ENCODE measurements at regions not wholly inside any gene's neighbourhood (a gene's known extent, or its start where the extent isn't known, plus 50 kb on each side); places are given as distances from the start of the nearest gene placed in this dataset.

GRCh38 chr4:111635646-111636045, 509.6 kb upstream of the FAM241A start:
- no peak for DNase-seq (ENCODE audit: extremely low read depth, low read depth, low spot score)

- DNase-seq (ENCODE audit: extremely low read depth, low read depth, low spot score): no peak
These were observed 508.2 kb upstream of the FAM241A start for GRCh38 chr4:111636961-111637585.

- DNase-seq (ENCODE audit: extremely low read depth, low read depth, low spot score): no peak
These were observed 506.0 kb upstream of the FAM241A start for GRCh38 chr4:111639120-111639690.

GRCh38 chr4:111639876-111640275, 505.4 kb upstream of the FAM241A start:
- DNase-seq (ENCODE audit: extremely low read depth, low read depth, low spot score): no peak

GRCh38 chr4:111641813-111642579, 503.3 kb upstream of the FAM241A start:
- peak; percentile 90 for DNase-seq (ENCODE audit: extremely low read depth, low read depth, low spot score)

GRCh38 chr4:111648056-111648455, 497.2 kb upstream of the FAM241A start:
- no peak for DNase-seq (ENCODE audit: extremely low read depth, low read depth, low spot score)

- no peak for DNase-seq (ENCODE audit: extremely low read depth, low read depth, low spot score)
These were observed 495.9 kb upstream of the FAM241A start for GRCh38 chr4:111649308-111649707.

- no peak for DNase-seq (ENCODE audit: extremely low read depth, low read depth, low spot score)
These were observed 495.1 kb upstream of the FAM241A start for GRCh38 chr4:111650146-111650545.

GRCh38 chr4:111650674-111651086, 494.6 kb upstream of the FAM241A start:
- no peak for DNase-seq (ENCODE audit: extremely low read depth, low read depth, low spot score)

GRCh38 chr4:111652236-111652635, 493.0 kb upstream of the FAM241A start:
- DNase-seq (ENCODE audit: extremely low read depth, low read depth, low spot score): no peak

- no peak for DNase-seq (ENCODE audit: extremely low read depth, low read depth, low spot score)
These were observed 492.3 kb upstream of the FAM241A start for GRCh38 chr4:111652986-111653385.

GRCh38 chr4:111662496-111662895, 482.8 kb upstream of the FAM241A start:
- DNase-seq (ENCODE audit: extremely low read depth, low read depth, low spot score): no peak

GRCh38 chr4:111664308-111664945, 480.8 kb upstream of the FAM241A start:
- no peak for DNase-seq (ENCODE audit: extremely low read depth, low read depth, low spot score)

- DNase-seq (ENCODE audit: extremely low read depth, low read depth, low spot score): no peak
These were observed 478.4 kb upstream of the FAM241A start for GRCh38 chr4:111666826-111667360.

GRCh38 chr4:111671756-111672155, 473.5 kb upstream of the FAM241A start:
- DNase-seq (ENCODE audit: extremely low read depth, low read depth, low spot score): no peak

- no peak for DNase-seq (ENCODE audit: extremely low read depth, low read depth, low spot score)
These were observed 469.5 kb upstream of the FAM241A start for GRCh38 chr4:111675746-111676145.

- DNase-seq (ENCODE audit: extremely low read depth, low read depth, low spot score): no peak
These were observed 468.7 kb upstream of the FAM241A start for GRCh38 chr4:111676533-111676932.

GRCh38 chr4:111678479-111678878, 466.8 kb upstream of the FAM241A start:
- DNase-seq (ENCODE audit: extremely low read depth, low read depth, low spot score): peak; percentile 99

- DNase-seq (ENCODE audit: extremely low read depth, low read depth, low spot score): no peak
These were observed 466.3 kb upstream of the FAM241A start for GRCh38 chr4:111678908-111679307.

GRCh38 chr4:111681270-111681669, 464.0 kb upstream of the FAM241A start:
- no peak for DNase-seq (ENCODE audit: extremely low read depth, low read depth, low spot score)

GRCh38 chr4:111681751-111682150, 463.5 kb upstream of the FAM241A start:
- no peak for DNase-seq (ENCODE audit: extremely low read depth, low read depth, low spot score)

Data from glomerular endothelial cell (primary cell).